Astrocyte (in vitro differentiated cells and primary cell): ENCODE measurements at regions not wholly inside any gene's neighbourhood (a gene's known extent, or its start where the extent isn't known, plus 50 kb on each side); places are given as distances from the start of the nearest gene placed in this dataset.

Source experiments
- DNase-seq: peaks from one replicate; pipeline ENCODE4 v3.0.0-alpha.2; 2010; ENCODE audit warnings: low read depth
- FAIRE-seq: peaks from 2 replicates; lab custom pipeline; 2011; peaks lifted over from hg19 to GRCh38; lab: Jason Lieb, UNC
- H2AFZ ChIP-seq: 2 replicates; pipeline ENCODE4 v1.6.0; 2012; ENCODE audit warnings: low read depth, low read length, inconsistent platforms
- H3K27ac ChIP-seq: 2 replicates; pipeline ENCODE4 v1.5.1; 2011; ENCODE audit warnings: low read depth, low read length, inconsistent platforms
- H3K27me3 ChIP-seq: 2 replicates; pipeline ENCODE4 v1.6.0; 2011; ENCODE audit warnings: low read length, inconsistent platforms; ENCODE audit not compliant: insufficient read depth
- H3K36me3 ChIP-seq: 2 replicates; pipeline ENCODE4 v1.5.1; 2011; ENCODE audit warnings: low read length, inconsistent platforms; ENCODE audit not compliant: insufficient read depth
- H3K4me1 ChIP-seq: 2 replicates; pipeline ENCODE4 v1.5.1; 2011; ENCODE audit warnings: low read length, inconsistent platforms; ENCODE audit not compliant: insufficient read depth
- H3K4me2 ChIP-seq: 2 replicates; pipeline ENCODE4 v1.6.0; 2012; ENCODE audit warnings: low read length, inconsistent platforms
- H3K4me3 ChIP-seq: 2 replicates; pipeline ENCODE4 v1.5.1; 2011; ENCODE audit warnings: low read depth, mild to moderate bottlenecking, low read length, inconsistent platforms; ENCODE audit not compliant: insufficient read depth
- H3K79me2 ChIP-seq: 2 replicates; pipeline ENCODE4 v1.6.0; 2012; ENCODE audit warnings: mild to moderate bottlenecking, low read length, inconsistent platforms; ENCODE audit not compliant: insufficient read depth
- H3K9ac ChIP-seq: 2 replicates; pipeline ENCODE4 v1.6.0; 2012; ENCODE audit warnings: mild to moderate bottlenecking, low read length, inconsistent platforms
- H3K9me3 ChIP-seq: 2 replicates; pipeline ENCODE4 v1.5.1; 2012; ENCODE audit warnings: low read depth, mild to moderate bottlenecking, low read length, inconsistent platforms; ENCODE audit not compliant: insufficient read depth
- H4K20me1 ChIP-seq: 2 replicates; pipeline ENCODE4 v1.6.0; 2012; ENCODE audit warnings: low read length, inconsistent platforms; ENCODE audit not compliant: insufficient read depth
- H3K27ac Mint-ChIP-seq: one replicate; pipeline ENCODE4 v1.8.0; 2021; ENCODE audit warnings: mild to moderate bottlenecking, mixed read lengths; ENCODE audit not compliant: unreplicated experiment
- H3K27me3 Mint-ChIP-seq: one replicate; pipeline ENCODE4 v1.8.0; 2021; ENCODE audit warnings: low read depth, mixed read lengths; ENCODE audit not compliant: unreplicated experiment
- H3K36me3 Mint-ChIP-seq: one replicate; pipeline ENCODE4 v1.8.0; 2021; ENCODE audit warnings: low read depth, mixed read lengths; ENCODE audit not compliant: unreplicated experiment
- H3K4me1 Mint-ChIP-seq: one replicate; pipeline ENCODE4 v1.8.0; 2021; ENCODE audit warnings: low read depth, mixed read lengths; ENCODE audit not compliant: unreplicated experiment
- H3K4me3 Mint-ChIP-seq: one replicate; pipeline ENCODE4 v1.8.0; 2021; ENCODE audit warnings: mild to moderate bottlenecking, moderate library complexity, mixed read lengths; ENCODE audit not compliant: unreplicated experiment
- H3K9me3 Mint-ChIP-seq: one replicate; pipeline ENCODE4 v1.8.0; 2021; ENCODE audit warnings: mild to moderate bottlenecking, mixed read lengths; ENCODE audit not compliant: unreplicated experiment
- EZH2 ChIP-seq: IDR thresholded peaks from 2 replicates; pipeline ENCODE4 v1.6.1; 2012; ENCODE audit warnings: mild to moderate bottlenecking, low read length, inconsistent platforms; ENCODE audit not compliant: insufficient read depth
- TF ChIP-seq, protein P1 (sequence below): IDR thresholded peaks from 2 replicates; pipeline ENCODE4 v1.5.1; 2011; ENCODE audit warnings: low read depth, mild to moderate bottlenecking, inconsistent platforms, low read length, moderate library complexity; ENCODE audit not compliant: insufficient read depth

DNA sequence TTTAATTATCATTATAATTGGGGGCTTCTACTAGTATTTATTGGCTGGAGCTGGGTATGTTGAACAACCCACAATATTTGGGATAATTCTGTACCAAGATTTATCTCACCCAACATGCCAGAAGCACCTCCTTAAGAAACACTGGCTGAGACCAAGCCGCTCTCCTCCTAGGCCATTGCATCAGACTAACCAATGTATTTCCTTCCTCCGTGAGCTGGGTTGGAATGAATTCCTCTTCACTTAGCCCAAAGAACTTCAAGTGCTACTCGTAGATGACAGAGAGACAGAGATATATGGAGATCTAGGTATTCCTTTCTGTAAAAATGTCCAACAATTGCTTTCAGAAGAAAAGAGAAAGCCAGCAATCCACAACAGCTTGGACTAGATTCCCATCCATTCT lies 87.2 kb upstream of the ETS2 start:
- DNase-seq, result no peak
- Histone ChIP-seq H4K20me1 (no peaks in the 10 kb centered on the region), H3K27me3 (peaks cover 10% of the 10 kb centered on the region), H3K9ac (no peak overlapping the region), H3K4me2 (no peak overlapping the region), H3K4me1 (no peaks in the 10 kb centered on the region), H3K36me3 (no peaks in the 10 kb centered on the region), H3K4me3 (no peak overlapping the region), H3K27ac (no peak overlapping the region), H3K79me2 (no peaks in the 10 kb centered on the region), H2AFZ (no peak overlapping the region), H3K9me3 (no peaks in the 10 kb centered on the region)
- H3K9me3 Mint-ChIP-seq, result no peaks in the 10 kb centered on the region
- H3K27me3 Mint-ChIP-seq, result peaks cover 3% of the 10 kb centered on the region
- H3K4me3 Mint-ChIP-seq, result no peak overlapping the region
- H3K36me3 Mint-ChIP-seq, result peaks cover 2% of the 10 kb centered on the region
- FAIRE-seq, result no peak
- TF ChIP-seq EZH2, result no peak
- TF ChIP-seq, protein P1, sequence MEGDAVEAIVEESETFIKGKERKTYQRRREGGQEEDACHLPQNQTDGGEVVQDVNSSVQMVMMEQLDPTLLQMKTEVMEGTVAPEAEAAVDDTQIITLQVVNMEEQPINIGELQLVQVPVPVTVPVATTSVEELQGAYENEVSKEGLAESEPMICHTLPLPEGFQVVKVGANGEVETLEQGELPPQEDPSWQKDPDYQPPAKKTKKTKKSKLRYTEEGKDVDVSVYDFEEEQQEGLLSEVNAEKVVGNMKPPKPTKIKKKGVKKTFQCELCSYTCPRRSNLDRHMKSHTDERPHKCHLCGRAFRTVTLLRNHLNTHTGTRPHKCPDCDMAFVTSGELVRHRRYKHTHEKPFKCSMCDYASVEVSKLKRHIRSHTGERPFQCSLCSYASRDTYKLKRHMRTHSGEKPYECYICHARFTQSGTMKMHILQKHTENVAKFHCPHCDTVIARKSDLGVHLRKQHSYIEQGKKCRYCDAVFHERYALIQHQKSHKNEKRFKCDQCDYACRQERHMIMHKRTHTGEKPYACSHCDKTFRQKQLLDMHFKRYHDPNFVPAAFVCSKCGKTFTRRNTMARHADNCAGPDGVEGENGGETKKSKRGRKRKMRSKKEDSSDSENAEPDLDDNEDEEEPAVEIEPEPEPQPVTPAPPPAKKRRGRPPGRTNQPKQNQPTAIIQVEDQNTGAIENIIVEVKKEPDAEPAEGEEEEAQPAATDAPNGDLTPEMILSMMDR, result no peak
- peaks cover 36% of the 10 kb centered on the region for H3K4me1 Mint-ChIP-seq
- no peak overlapping the region for H3K27ac Mint-ChIP-seq

DNA sequence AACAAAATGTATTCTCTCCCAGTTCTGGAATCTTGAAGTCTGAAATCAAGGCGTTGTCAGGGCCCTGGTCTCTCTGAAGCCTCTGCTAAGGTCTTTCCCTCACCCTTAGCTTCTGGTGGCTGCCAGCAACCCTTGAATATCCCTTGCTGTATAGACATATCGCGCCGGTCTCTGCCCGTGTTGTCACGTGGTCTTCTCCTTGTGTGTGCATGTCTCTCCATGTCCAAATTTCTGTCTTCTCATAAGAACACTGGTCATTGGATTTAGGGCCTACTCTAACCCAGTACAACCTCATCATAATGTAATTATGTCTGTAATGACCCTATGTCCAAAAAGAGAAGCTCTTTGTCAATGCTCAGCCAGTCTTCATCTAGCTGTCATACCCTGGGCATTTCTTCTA lies 85.7 kb upstream of the ETS2 start:
- TF ChIP-seq EZH2, result no peak
- TF ChIP-seq, protein P1, result no peak
- Mint-ChIP-seq H3K27ac (no peak overlapping the region), H3K27me3 (no peaks in the 10 kb centered on the region), H3K4me1 (peaks cover 29% of the 10 kb centered on the region), H3K36me3 (peaks cover 4% of the 10 kb centered on the region), H3K4me3 (no peak overlapping the region), H3K9me3 (peaks cover 8% of the 10 kb centered on the region)
- FAIRE-seq (no peak), DNase-seq (no peak)
- Histone ChIP-seq H4K20me1 (no peaks in the 10 kb centered on the region), H3K36me3 (no peaks in the 10 kb centered on the region), H3K4me2 (no peak overlapping the region), H2AFZ (no peak overlapping the region), H3K4me3 (no peak overlapping the region), H3K4me1 (no peaks in the 10 kb centered on the region), H3K79me2 (no peaks in the 10 kb centered on the region), H3K27ac (no peak overlapping the region), H3K27me3 (peaks cover 8% of the 10 kb centered on the region), H3K9me3 (peaks cover 1% of the 10 kb centered on the region), H3K9ac (no peak overlapping the region)

DNA sequence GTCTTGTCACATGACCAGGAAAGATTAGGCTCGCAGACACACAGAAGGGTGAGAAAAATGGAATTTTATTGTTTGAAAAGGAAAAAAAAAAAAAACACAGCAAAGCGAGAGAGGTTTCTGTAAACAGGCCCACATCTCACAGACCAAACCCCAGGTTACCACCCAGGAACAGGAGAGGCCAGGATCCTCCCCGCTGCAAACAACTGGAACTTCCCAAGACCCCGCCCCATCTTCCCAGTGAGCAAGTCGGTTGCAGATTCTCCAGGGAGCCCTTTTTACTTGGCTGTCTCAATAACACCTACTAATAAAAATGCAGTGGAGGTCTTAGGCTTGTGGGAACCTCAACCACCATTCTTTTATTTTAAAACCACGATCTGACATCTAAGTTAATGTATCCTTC lies 84.7 kb upstream of the ETS2 start:
- no peaks in the 10 kb centered on the region for H3K36me3 ChIP-seq
- H3K9ac ChIP-seq, result no peak overlapping the region
- Mint-ChIP-seq H3K4me1 (peaks cover 23% of the 10 kb centered on the region), H3K36me3 (peaks cover 6% of the 10 kb centered on the region), H3K27me3 (no peaks in the 10 kb centered on the region), H3K9me3 (peaks cover 11% of the 10 kb centered on the region), H3K4me3 (no peak overlapping the region), H3K27ac (no peak overlapping the region)
- H3K27me3 ChIP-seq, result peaks cover 6% of the 10 kb centered on the region
- no peaks in the 10 kb centered on the region for H4K20me1 ChIP-seq
- no peak for TF ChIP-seq EZH2
- TF ChIP-seq, protein P1, result no peak
- no peak overlapping the region for H3K4me3 ChIP-seq
- no peaks in the 10 kb centered on the region for H3K4me1 ChIP-seq
- FAIRE-seq, result no peak
- H2AFZ ChIP-seq, result no peak overlapping the region
- DNase-seq, result no peak
- H3K4me2 ChIP-seq, result no peak overlapping the region
- peaks cover 6% of the 10 kb centered on the region for H3K9me3 ChIP-seq
- no peaks in the 10 kb centered on the region for H3K79me2 ChIP-seq
- no peak overlapping the region for H3K27ac ChIP-seq
